HG03196 (cell line): ENCODE measurements at regions not wholly inside any gene's neighbourhood (a gene's known extent, or its start where the extent isn't known, plus 50 kb on each side); places are given as distances from the start of the nearest gene placed in this dataset.

Source experiments
- ATAC-seq: cut with Tn5 transposase; IDR thresholded peaks from one replicate; pipeline ENCODE4 v1.9.1; 2021; ENCODE audit not compliant: unreplicated experiment

DNA sequence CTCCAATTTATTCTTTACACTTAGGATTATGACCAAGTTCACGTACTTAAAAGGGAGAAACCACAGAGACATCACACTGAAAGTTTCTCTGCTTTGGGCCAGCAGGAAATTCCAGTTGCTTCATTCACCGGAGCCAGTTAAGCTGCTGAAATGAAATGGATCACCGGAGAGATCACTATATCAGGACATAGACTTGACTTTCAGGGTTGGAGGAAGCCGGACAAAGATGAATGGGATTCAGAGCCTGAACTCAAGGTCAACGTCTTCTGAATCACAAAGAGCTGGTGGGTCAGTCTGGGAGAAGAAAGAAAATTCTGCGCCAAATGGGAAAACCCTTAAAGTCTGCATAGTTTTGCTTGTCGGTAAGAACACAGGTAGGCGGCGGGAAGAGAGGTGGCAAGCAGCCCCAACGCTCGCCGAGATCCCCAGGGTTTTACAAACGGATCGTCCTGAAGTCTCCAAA is 81.9 kb upstream of the CCDC28A start:
- ATAC-seq, result no peak

DNA sequence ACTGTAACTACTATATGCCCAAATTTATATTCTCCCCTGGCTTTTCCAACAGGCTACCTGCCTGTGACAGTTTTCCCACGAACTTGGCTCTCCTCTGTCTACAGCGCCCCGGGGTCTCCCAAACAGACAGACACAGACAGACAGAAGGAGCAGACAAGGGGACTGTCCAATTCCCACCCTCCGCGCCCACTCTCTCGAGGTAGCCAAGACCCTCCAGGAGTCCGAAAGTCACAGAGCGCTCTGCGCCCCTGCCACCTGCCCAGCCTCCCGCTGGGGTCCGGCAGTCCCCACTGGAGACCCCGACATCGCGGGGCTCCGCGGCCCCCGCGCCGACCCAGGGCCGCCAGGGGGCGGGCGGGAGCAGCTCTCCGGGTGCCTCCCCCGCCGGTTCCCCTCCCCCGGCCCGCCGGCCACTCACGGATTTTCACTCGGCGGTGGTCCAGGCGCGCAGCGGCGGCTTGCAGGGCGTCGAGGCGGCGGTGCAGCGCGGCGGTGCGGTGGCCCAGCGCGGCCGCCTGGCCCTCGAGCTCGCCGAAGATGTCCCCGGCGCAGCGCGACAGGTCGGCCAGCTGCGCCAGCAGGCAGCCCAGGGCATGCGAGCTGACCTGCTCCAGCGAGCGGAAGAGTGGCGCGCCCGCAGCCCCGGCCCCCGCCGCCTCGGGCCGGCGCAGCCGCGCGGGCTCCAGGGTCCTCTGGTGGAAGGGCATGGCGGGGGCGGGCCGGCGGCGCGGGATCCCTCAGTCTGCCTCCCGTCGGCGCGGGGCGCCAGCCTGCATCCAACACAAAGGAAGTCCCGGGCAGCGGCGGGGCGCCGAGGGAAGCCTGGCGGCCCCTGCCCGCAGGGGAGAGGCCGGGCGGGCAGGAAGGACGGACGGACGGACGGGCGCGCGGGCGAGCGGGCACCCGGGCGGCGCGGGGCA is 81.3 kb upstream of the CCDC28A start:
- peak; percentile 57 for ATAC-seq

DNA sequence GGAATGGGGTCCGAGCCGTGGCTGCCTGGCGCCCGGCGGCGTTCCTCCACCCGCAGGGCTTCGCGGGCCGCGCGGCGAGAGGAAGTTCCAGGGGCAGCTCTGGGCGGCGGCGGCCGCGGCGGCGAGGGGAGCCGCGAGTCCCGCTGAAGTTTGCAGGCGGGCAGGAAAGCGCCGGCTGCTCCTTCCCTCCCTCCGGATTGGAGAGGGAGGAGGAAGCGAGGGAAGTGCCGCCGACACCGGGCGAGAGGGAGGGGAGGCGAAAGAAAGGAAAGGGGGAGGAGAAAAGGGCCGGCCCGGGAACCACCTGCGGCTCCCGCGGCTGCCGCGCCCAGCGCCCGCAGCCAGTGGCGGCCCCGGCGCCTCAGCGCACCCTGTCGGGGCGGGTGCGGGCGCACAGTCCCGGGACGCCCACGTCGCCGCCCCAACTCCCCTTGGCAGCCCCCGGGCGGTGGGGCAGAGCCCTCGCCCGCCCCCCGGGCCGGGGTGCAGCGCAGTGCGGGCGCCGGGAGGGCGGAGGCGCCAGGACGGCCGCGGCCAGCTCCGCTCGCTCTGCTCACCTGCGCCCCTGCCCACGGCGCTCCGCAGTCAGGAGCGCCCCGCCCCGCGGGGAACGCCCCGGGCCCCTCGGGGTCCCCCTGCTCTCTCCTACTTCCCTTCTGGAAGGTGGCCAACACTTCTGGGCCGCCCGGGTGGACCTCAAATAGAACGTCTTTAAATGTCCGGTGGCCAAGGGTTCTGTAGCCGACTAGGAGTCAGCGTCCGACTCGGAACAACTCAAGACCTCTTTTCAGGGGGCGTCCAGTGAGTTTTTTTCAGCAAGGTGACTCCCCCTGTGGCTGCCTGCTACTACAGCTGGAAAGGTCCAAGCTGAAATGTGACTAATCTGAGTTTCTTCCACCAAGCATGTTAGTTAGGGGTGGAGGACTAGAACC is 80.3 kb upstream of the CCDC28A start:
- peak; percentile 56 for ATAC-seq

- ATAC-seq, result no peak
Observed at GRCh38 chr6:138695193-138695592, 78.4 kb upstream of the CCDC28A start.

GRCh38 chr6:138714493-138714892 is 59.1 kb upstream of the CCDC28A start:
- no peak for ATAC-seq

DNA sequence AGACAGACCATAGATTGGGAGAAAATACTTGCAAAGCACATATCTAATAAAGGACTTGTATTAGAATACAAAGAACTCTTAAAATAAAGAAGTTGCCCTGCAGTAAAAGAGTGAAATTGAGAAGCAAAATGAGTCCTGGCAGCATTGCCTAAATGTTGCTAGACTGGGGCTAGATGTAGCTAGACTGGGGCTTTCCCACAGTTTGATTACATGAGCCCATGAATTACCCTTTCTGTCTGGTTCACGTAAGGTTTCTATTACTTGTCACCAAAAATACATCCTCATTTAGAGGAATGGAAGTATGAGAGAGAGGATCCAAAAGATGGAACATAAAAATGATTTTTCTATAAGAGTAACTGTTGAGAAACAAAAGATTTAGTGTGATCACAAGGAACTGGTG is 57.6 kb upstream of the CCDC28A start:
- ATAC-seq, result no peak

- no peak for ATAC-seq
Observed at GRCh38 chr6:138716971-138717665, 56.5 kb upstream of the CCDC28A start.

DNA sequence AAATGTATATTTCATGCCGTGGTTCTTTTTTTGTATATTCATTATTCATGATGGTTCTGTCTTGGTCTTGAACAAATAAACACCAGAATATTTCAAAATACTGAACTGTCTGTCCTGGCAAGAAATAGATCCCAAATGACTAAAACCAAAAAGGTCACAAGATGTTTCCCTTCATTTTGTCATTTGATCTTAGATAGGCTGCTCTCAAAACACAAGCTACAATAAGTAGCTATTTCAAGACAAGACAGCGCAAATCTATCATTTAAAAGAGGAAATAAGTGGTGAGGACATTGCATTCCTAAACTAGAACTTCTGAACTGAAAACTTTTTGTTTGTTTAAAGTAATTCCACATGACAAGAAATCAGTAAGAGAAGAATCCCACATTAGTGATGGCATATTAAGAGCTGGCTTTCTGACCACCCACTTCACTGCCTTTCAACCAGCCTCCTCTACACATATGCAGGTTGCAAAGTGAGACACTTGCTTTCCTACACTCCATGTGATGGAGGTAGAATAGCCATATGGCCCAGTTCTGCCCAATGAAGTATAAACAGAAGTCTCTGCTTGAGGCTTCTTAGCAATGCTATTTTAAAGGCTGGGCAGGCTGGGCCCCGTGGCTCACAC is 54.4 kb upstream of the CCDC28A start:
- no peak for ATAC-seq

DNA sequence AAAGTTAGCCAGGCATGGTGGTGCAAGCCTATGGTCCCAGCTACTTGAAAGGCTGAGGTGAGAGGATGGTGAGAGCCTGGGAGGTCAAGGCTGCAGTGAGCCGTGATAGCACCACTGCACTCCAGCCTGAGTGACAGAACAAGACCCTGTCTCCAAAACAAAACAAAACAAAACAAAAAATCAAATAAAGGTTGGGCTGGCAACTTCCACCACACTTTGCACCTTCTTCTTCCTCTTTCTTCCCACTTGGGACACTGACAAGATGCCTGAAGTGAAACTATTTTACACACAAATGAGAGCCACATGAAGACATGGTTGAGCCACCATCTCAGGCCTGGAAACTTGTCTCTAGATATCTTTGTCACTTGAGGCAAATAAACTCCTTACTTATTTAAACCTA is 53.8 kb upstream of the CCDC28A start:
- no peak for ATAC-seq

GRCh38 chr6:138722425-138723371 is 50.9 kb upstream of the CCDC28A start:
- no peak for ATAC-seq
